ENCODE measurements at regions not wholly inside any gene's neighbourhood (a gene's known extent, or its start where the extent isn't known, plus 50 kb on each side); places are given as distances from the start of the nearest gene placed in this dataset.

DNA sequence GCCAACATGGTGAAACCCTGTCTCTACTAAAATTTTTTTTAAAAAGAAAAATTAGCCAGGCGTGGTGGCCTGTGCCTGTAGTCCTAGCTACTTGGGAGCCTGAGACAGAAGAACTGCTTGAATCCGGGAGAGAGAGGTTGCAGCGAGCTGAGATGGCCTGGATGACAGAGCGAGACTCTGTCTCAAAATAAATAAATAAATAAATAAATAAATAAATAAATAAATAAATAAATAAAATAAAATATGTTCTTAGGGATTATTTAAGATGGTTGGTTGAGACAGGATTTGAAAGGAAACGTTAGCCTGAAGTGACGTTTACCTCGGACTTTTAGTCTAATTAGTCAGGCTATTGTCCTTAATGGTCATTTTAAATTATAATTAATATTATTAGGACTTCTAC is 88.5 kb upstream of the CHRM3 start:
- DNase-seq (ENCODE audit: low read depth), result no peak
- no peaks in the 10 kb centered on the region for H3K79me2 ChIP-seq (ENCODE audit: insufficient read depth, low read length)
- H3K27ac ChIP-seq (ENCODE audit: low read depth, low read length), result no peak overlapping the region
- Mint-ChIP-seq H3K4me3 (ENCODE audit: unreplicated experiment) (no peak overlapping the region), H3K27me3 (ENCODE audit: low read depth, unreplicated experiment) (peaks cover 4% of the 10 kb centered on the region), H3K36me3 (ENCODE audit: low read depth, unreplicated experiment) (no peaks in the 10 kb centered on the region), H3K9me3 (ENCODE audit: unreplicated experiment) (peaks cover 3% of the 10 kb centered on the region), H3K4me1 (ENCODE audit: low read depth, unreplicated experiment) (no peaks in the 10 kb centered on the region), H3K27ac (ENCODE audit: unreplicated experiment) (no peak overlapping the region)
- H4K20me1 ChIP-seq (ENCODE audit: insufficient read depth, low read length), result no peaks in the 10 kb centered on the region
- H3K27me3 ChIP-seq (ENCODE audit: insufficient read depth, low read length), result no peaks in the 10 kb centered on the region
- H3K4me1 ChIP-seq (ENCODE audit: insufficient read depth, low read length), result no peaks in the 10 kb centered on the region
- no peak for FAIRE-seq
- no peaks in the 10 kb centered on the region for H3K36me3 ChIP-seq (ENCODE audit: insufficient read depth, low read length)
- no peaks in the 10 kb centered on the region for H3K9me3 ChIP-seq (ENCODE audit: insufficient read depth, low read depth, low read length)
- H3K4me2 ChIP-seq (ENCODE audit: low read length), result no peak overlapping the region
- no peak overlapping the region for H3K9ac ChIP-seq (ENCODE audit: low read length)
- H3K4me3 ChIP-seq (ENCODE audit: insufficient read depth, low read depth, low read length), result no peak overlapping the region
- no peak overlapping the region for H2AFZ ChIP-seq (ENCODE audit: low read depth, low read length)
- TF ChIP-seq CTCF (IDR thresholded peaks at IDR 0.05; ENCODE audit: insufficient read depth, low read depth, low read length) (no peak), EZH2 (IDR thresholded peaks at IDR 0.05; ENCODE audit: insufficient read depth, low read length) (no peak)

DNA sequence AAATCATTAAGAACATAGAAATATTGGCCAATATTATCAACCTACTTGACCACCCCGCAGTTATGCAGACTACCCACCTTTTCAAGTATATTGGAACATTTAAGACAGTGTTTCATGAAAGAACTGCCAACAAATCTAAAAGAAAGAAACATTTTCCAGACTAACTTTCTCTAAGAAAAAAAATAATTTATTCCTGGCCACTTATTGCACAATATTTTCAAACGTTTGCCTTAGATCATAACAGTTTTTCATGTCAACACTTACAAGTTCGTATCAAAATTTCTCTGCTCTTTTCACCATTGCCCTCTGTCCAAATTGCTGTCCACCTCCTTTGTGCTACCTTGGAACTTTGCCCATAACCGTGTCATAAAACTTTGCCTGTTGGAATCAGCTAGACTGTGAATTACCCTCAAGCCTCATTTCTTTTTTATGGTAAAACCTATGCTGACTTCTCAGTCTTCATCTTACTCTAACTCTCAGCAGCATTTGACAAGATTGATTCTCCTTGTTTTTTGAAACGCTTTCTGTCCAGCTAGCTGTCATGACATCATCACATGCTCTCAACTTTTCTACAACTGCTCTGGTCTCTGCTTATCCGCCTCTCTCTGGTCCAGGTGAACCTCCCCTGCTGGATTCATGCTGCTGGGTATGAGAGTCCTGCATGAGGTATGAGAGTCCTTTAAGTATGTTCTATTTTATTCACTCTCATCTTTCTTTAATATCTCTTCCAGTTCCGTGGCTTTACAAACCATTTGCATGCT is 92.8 kb upstream of the CHRM3 start:
- H3K4me1 Mint-ChIP-seq (ENCODE audit: low read depth, unreplicated experiment), result no peaks in the 10 kb centered on the region
- no peak overlapping the region for H3K27ac Mint-ChIP-seq (ENCODE audit: unreplicated experiment)
- no peaks in the 10 kb centered on the region for H4K20me1 ChIP-seq (ENCODE audit: insufficient read depth, low read length)
- DNase-seq (ENCODE audit: low read depth) (no peak), FAIRE-seq (no peak)
- H3K9me3 Mint-ChIP-seq (ENCODE audit: unreplicated experiment), result no peaks in the 10 kb centered on the region
- no peaks in the 10 kb centered on the region for H3K4me1 ChIP-seq (ENCODE audit: insufficient read depth, low read length)
- no peak overlapping the region for H2AFZ ChIP-seq (ENCODE audit: low read depth, low read length)
- H3K27ac ChIP-seq (ENCODE audit: low read depth, low read length), result no peak overlapping the region
- H3K79me2 ChIP-seq (ENCODE audit: insufficient read depth, low read length), result no peaks in the 10 kb centered on the region
- no peak for TF ChIP-seq CTCF (IDR thresholded peaks at IDR 0.05; ENCODE audit: insufficient read depth, low read depth, low read length)
- no peak for TF ChIP-seq EZH2 (IDR thresholded peaks at IDR 0.05; ENCODE audit: insufficient read depth, low read length)
- no peaks in the 10 kb centered on the region for H3K27me3 ChIP-seq (ENCODE audit: insufficient read depth, low read length)
- no peak overlapping the region for H3K4me3 Mint-ChIP-seq (ENCODE audit: unreplicated experiment)
- no peak overlapping the region for H3K4me3 ChIP-seq (ENCODE audit: insufficient read depth, low read depth, low read length)
- no peaks in the 10 kb centered on the region for H3K36me3 Mint-ChIP-seq (ENCODE audit: low read depth, unreplicated experiment)
- H3K9ac ChIP-seq (ENCODE audit: low read length), result no peak overlapping the region
- peaks cover 4% of the 10 kb centered on the region for H3K27me3 Mint-ChIP-seq (ENCODE audit: low read depth, unreplicated experiment)
- H3K4me2 ChIP-seq (ENCODE audit: low read length), result no peak overlapping the region
- H3K9me3 ChIP-seq (ENCODE audit: insufficient read depth, low read depth, low read length), result no peaks in the 10 kb centered on the region
- H3K36me3 ChIP-seq (ENCODE audit: insufficient read depth, low read length), result no peaks in the 10 kb centered on the region

GRCh38 chr1:239288820-239289554 is 97.4 kb upstream of the CHRM3 start:
- Histone ChIP-seq H3K27me3 (ENCODE audit: insufficient read depth, low read length) (no peaks in the 10 kb centered on the region), H3K4me3 (ENCODE audit: insufficient read depth, low read depth, low read length) (no peak overlapping the region), H2AFZ (ENCODE audit: low read depth, low read length) (no peak overlapping the region), H3K27ac (ENCODE audit: low read depth, low read length) (no peak overlapping the region), H4K20me1 (ENCODE audit: insufficient read depth, low read length) (no peaks in the 10 kb centered on the region), H3K4me1 (ENCODE audit: insufficient read depth, low read length) (no peaks in the 10 kb centered on the region), H3K36me3 (ENCODE audit: insufficient read depth, low read length) (no peaks in the 10 kb centered on the region), H3K79me2 (ENCODE audit: insufficient read depth, low read length) (no peaks in the 10 kb centered on the region), H3K9ac (ENCODE audit: low read length) (no peak overlapping the region), H3K4me2 (ENCODE audit: low read length) (no peak overlapping the region), H3K9me3 (ENCODE audit: insufficient read depth, low read depth, low read length) (no peaks in the 10 kb centered on the region)
- H3K4me3 Mint-ChIP-seq (ENCODE audit: unreplicated experiment), result no peak overlapping the region
- DNase-seq (ENCODE audit: low read depth) (no peak), FAIRE-seq (no peak)
- H3K36me3 Mint-ChIP-seq (ENCODE audit: low read depth, unreplicated experiment), result no peaks in the 10 kb centered on the region
- no peaks in the 10 kb centered on the region for H3K4me1 Mint-ChIP-seq (ENCODE audit: low read depth, unreplicated experiment)
- no peak for TF ChIP-seq EZH2 (IDR thresholded peaks at IDR 0.05; ENCODE audit: insufficient read depth, low read length)
- no peak for TF ChIP-seq CTCF (IDR thresholded peaks at IDR 0.05; ENCODE audit: insufficient read depth, low read depth, low read length)
- no peak overlapping the region for H3K27ac Mint-ChIP-seq (ENCODE audit: unreplicated experiment)
- no peaks in the 10 kb centered on the region for H3K27me3 Mint-ChIP-seq (ENCODE audit: low read depth, unreplicated experiment)
- peaks cover 4% of the 10 kb centered on the region for H3K9me3 Mint-ChIP-seq (ENCODE audit: unreplicated experiment)

Measured in astrocyte (in vitro differentiated cells and primary cell).